ENCODE measurements at regions not wholly inside any gene's neighbourhood (a gene's known extent, or its start where the extent isn't known, plus 50 kb on each side); places are given as distances from the start of the nearest gene placed in this dataset.

DNA sequence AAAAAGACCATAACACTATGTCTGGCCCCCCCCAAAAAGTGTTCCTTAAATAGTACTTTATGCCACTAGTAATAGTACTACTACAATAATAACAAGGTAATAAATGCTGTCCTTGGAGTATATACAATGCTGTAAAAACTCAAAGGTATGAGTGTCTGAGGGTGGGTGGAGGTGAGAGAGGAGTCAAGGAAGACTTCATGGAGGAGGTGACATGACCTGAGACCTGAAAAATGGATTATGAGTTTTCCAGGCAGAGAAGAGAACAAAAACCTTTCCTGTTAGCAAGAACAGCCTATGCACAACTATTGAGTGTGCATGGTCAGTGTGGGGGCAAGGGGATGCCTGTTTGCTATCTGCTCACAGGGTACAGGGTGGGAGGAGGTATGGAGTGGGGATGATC, 290.2 kb upstream of the USP24 start:
- TF ChIP-seq, protein P1, sequence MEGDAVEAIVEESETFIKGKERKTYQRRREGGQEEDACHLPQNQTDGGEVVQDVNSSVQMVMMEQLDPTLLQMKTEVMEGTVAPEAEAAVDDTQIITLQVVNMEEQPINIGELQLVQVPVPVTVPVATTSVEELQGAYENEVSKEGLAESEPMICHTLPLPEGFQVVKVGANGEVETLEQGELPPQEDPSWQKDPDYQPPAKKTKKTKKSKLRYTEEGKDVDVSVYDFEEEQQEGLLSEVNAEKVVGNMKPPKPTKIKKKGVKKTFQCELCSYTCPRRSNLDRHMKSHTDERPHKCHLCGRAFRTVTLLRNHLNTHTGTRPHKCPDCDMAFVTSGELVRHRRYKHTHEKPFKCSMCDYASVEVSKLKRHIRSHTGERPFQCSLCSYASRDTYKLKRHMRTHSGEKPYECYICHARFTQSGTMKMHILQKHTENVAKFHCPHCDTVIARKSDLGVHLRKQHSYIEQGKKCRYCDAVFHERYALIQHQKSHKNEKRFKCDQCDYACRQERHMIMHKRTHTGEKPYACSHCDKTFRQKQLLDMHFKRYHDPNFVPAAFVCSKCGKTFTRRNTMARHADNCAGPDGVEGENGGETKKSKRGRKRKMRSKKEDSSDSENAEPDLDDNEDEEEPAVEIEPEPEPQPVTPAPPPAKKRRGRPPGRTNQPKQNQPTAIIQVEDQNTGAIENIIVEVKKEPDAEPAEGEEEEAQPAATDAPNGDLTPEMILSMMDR (IDR thresholded peaks at IDR 0.05; ENCODE audit: partially characterized antibody, unreplicated experiment) = no peak
- H3K4me1 Mint-ChIP-seq (ENCODE audit: low read depth, unreplicated experiment) = no peaks in the 10 kb centered on the region
- H3K36me3 Mint-ChIP-seq (ENCODE audit: unreplicated experiment) = no peaks in the 10 kb centered on the region
- no peak overlapping the region for H3K4me3 Mint-ChIP-seq (ENCODE audit: unreplicated experiment)
- no peak overlapping the region for H3K27ac Mint-ChIP-seq (ENCODE audit: unreplicated experiment)
- no peaks in the 10 kb centered on the region for H3K27me3 Mint-ChIP-seq (ENCODE audit: unreplicated experiment)
- no peak for DNase-seq
- no peaks in the 10 kb centered on the region for H3K9me3 Mint-ChIP-seq (ENCODE audit: unreplicated experiment)

DNA sequence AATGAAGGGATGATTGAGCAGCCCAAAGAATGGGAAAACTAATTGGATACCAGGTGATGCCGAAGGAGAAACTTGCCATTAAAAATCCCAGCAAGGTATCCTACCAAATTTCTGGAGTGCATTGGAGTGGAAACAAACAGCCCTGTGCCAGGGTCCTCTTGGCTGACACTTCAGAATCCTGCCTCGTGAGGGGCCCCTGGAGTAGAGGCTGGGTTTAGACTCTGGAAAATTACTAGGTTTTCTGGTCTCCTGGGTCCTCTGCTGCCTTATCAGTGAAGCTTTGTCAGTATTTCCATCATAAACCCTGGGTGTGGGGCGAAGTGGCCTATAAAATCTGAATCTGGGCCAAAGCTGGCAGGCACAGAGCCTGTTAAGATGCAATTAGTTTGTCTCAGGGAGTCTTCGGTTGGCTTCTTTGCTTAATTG, 289.2 kb upstream of the USP24 start:
- H3K4me3 Mint-ChIP-seq (ENCODE audit: unreplicated experiment) = no peak overlapping the region
- no peaks in the 10 kb centered on the region for H3K9me3 Mint-ChIP-seq (ENCODE audit: unreplicated experiment)
- no peaks in the 10 kb centered on the region for H3K36me3 Mint-ChIP-seq (ENCODE audit: unreplicated experiment)
- DNase-seq = no peak
- no peaks in the 10 kb centered on the region for H3K27me3 Mint-ChIP-seq (ENCODE audit: unreplicated experiment)
- H3K4me1 Mint-ChIP-seq (ENCODE audit: low read depth, unreplicated experiment) = no peaks in the 10 kb centered on the region
- TF ChIP-seq, protein P1 (IDR thresholded peaks at IDR 0.05; ENCODE audit: partially characterized antibody, unreplicated experiment) = no peak
- no peak overlapping the region for H3K27ac Mint-ChIP-seq (ENCODE audit: unreplicated experiment)

DNA sequence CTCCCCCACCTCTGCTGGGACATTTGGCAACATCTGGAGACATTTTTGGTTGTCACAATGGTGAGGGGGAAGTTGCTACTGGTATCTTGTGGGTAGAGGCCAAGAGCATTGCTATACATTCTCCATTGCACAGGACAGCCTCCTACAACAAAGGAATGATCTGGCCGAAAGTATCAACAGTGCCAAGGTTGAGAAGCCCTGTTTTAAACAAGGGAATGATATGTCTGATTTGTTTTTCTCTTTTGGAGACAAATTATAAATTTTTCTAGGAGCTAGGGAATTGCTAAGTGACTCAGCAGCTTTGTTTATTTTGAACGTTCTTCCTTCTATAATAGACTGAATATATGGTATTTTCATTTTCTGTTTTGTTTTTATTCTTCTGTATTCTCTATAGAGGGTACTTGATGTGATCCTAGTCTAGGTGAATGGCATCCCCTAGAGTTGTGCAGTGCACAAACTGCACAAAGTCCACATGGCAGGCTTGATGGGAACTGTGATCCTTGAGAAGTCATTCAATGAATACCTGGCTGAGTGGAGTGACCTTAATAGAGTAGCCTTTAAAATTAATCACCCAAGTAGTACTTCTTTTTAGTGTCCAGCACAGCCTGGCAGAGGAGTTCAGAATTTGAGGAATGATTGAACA, 288.6 kb upstream of the USP24 start:
- TF ChIP-seq, protein P1 (IDR thresholded peaks at IDR 0.05; ENCODE audit: partially characterized antibody, unreplicated experiment) = no peak
- Mint-ChIP-seq H3K9me3 (ENCODE audit: unreplicated experiment) (no peaks in the 10 kb centered on the region), H3K27ac (ENCODE audit: unreplicated experiment) (no peak overlapping the region), H3K4me3 (ENCODE audit: unreplicated experiment) (no peak overlapping the region), H3K4me1 (ENCODE audit: low read depth, unreplicated experiment) (no peaks in the 10 kb centered on the region), H3K27me3 (ENCODE audit: unreplicated experiment) (no peaks in the 10 kb centered on the region), H3K36me3 (ENCODE audit: unreplicated experiment) (no peaks in the 10 kb centered on the region)
- no peak for DNase-seq

DNA sequence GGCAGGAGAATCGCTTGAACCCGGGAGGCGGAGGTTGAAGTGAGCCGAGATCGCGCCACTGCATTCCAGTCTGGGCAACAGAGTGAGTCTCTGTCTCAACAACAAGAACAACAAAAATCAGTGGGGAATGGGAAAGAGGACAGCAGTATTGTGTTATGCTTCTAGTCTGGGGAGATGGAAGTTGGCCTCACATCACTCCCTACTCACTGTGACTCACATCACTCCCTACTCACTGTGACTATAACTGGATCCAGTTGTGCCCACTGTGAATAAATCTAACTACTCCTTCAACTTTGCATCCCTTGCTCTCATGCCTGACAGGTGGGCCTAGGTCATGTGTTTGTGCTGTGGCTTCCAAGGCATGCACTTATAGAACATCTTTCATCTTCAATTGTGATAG, 285.4 kb upstream of the USP24 start:
- H3K36me3 Mint-ChIP-seq (ENCODE audit: unreplicated experiment) = no peaks in the 10 kb centered on the region
- no peak overlapping the region for H3K27ac Mint-ChIP-seq (ENCODE audit: unreplicated experiment)
- TF ChIP-seq, protein P1 (IDR thresholded peaks at IDR 0.05; ENCODE audit: partially characterized antibody, unreplicated experiment) = no peak
- no peaks in the 10 kb centered on the region for H3K27me3 Mint-ChIP-seq (ENCODE audit: unreplicated experiment)
- H3K9me3 Mint-ChIP-seq (ENCODE audit: unreplicated experiment) = no peaks in the 10 kb centered on the region
- H3K4me3 Mint-ChIP-seq (ENCODE audit: unreplicated experiment) = no peak overlapping the region
- no peaks in the 10 kb centered on the region for H3K4me1 Mint-ChIP-seq (ENCODE audit: low read depth, unreplicated experiment)
- no peak for DNase-seq

DNA sequence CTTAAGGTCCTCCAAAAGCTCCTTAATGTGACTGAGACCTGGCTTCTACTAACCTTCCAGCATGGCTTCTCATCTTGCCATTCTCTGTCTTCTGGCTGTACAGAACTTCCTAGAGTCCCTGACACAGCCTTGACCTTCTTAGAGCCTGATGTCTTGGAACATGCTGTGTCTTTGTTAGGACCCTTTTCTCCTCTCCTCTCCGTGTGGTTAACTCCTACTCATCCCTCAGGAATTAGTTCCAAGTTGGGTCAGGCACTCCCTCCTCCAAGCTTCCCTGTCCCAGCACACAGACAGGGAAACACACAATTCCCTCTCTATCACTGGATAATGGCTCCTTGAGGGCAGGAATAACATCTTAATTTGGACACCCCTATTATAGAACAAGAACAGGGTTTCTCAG, 275.4 kb upstream of the USP24 start:
- Mint-ChIP-seq H3K4me1 (ENCODE audit: low read depth, unreplicated experiment) (no peaks in the 10 kb centered on the region), H3K36me3 (ENCODE audit: unreplicated experiment) (no peaks in the 10 kb centered on the region), H3K9me3 (ENCODE audit: unreplicated experiment) (no peaks in the 10 kb centered on the region)

More for the DNA sequence above, 275.4 kb upstream of the USP24 start:
- Mint-ChIP-seq H3K27ac (ENCODE audit: unreplicated experiment) (no peak overlapping the region), H3K27me3 (ENCODE audit: unreplicated experiment) (peaks cover 4% of the 10 kb centered on the region), H3K4me3 (ENCODE audit: unreplicated experiment) (no peak overlapping the region)
- DNase-seq = no peak
- TF ChIP-seq, protein P1 (IDR thresholded peaks at IDR 0.05; ENCODE audit: partially characterized antibody, unreplicated experiment) = no peak

All from glutamatergic neuron (in vitro differentiated cells).